ENCODE measurements at regions not wholly inside any gene's neighbourhood (a gene's known extent, or its start where the extent isn't known, plus 50 kb on each side); places are given as distances from the start of the nearest gene placed in this dataset.

GRCh38 chr7:137147338-137147720 is 196.2 kb downstream of the PTN start:
- TF ChIP-seq EZH2 (optimal IDR thresholded peaks at IDR 0.05; ENCODE audit: low read depth, low read length) (no peak), EZH2phosphoT487 (IDR thresholded peaks at IDR 0.05; ENCODE audit: low read length) (no peak)

Data from MM.1S (cell line).